H4 (cell line): ENCODE measurements at regions not wholly inside any gene's neighbourhood (a gene's known extent, or its start where the extent isn't known, plus 50 kb on each side); places are given as distances from the start of the nearest gene placed in this dataset.
A peak's percentile ranks its signal among the peaks of the same experiment; 100 is the strongest.
"Not testable (repeated sequence)": the region's sequence is repeated elsewhere in the genome, so short reads cannot be mapped to it uniquely, and the experiment has no call there.

Experiments used
- DNase-seq: peaks from one replicate; pipeline ENCODE4 v3.0.0-alpha.2; 2015; ENCODE audit warnings: low spot score

DNA sequence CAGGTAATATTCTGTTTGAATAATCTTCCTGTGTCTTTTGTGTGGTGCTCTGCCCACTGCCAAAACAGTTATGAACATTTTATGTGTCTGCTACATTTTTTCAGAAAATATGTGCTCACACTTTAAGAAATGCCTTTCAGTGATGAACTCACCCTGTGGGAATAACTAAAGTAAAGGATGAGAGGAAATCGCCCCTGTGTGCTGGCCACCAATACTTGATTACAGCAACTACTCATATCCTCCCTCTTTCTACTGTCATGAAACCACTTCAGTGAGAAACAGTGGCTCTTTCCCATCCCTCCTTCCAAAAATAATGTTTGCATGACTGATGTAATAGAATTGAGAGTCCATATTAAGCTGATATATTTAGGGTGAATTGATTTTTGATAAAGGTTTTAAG, 900.9 kb downstream of the RAB28 start:
- DNase-seq: no peak

DNA sequence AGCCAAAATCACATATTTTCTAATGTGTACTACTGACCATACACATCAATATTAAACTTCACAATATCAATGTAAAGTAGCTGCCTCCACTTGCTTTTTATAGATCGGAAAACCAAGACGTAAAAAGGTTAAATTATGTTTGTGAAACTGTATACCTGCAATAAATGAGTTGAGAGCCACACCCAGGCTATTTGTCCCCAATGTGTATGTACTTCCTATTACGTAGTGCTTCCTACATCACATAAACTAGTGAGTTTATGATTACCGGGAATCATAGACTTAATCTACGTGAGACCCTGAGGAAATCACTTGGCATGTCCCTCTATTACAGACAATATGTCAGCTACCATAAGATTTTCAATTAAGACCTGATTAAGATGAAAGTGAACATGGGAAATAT, 903.4 kb downstream of the RAB28 start:
- no peak for DNase-seq

DNA sequence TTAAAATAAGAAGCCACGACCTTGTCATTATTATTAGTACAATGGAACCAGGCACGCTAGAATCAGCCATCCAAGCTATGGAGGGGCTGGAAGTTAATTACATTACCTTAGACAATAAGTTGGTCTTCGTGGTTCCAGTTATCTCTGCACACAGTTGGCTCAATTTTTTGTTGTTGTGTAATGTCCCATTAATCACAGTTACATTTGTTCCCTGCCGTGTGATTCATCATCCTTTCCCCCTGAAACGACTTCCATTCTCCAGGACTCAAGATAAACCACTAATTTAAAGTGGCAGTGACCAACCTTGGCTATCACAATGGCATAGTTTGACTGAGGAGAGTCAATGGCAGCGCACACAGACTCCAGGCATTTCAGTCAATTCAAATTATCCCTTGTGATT, 905.0 kb downstream of the RAB28 start:
- DNase-seq: peak; percentile 14

DNA sequence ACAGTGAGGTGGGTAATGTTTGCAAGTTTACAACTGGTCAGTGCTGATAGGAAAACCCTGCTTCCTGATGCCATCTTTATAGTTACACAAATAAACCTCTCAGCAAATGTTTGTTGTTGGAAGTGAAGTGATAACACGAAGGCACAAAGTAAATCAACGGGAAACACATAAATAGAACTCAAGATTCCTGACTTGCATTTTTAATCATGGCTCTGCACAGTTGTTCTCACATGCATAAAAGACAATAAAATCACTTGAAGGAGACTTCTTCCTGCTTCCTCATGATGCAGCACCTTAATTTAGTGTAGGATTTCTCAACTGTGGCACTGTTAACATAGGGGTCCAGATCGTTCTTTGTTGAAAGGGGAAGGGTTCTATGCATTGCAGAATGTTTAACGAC, 907.7 kb downstream of the RAB28 start:
- DNase-seq: no peak

DNA sequence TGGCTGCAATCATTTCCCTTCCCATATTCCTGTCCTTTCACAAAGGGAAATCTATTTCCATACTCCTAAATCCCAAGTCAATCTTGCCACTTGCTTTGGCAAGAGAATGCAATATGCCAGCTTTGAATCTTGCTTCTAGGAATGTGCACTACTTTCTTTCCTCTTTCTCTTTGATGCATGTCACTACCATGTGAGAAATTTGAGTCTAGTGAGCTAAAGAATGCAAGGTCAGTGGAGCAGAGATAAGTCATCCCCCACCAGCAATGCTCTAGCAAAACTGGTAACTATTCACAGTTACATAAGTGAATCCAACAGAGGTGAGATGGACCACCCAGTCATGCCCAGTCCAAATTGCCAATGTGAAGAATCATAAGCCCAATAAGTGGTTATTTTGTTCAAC, 910.4 kb downstream of the RAB28 start:
- DNase-seq: no peak

DNA sequence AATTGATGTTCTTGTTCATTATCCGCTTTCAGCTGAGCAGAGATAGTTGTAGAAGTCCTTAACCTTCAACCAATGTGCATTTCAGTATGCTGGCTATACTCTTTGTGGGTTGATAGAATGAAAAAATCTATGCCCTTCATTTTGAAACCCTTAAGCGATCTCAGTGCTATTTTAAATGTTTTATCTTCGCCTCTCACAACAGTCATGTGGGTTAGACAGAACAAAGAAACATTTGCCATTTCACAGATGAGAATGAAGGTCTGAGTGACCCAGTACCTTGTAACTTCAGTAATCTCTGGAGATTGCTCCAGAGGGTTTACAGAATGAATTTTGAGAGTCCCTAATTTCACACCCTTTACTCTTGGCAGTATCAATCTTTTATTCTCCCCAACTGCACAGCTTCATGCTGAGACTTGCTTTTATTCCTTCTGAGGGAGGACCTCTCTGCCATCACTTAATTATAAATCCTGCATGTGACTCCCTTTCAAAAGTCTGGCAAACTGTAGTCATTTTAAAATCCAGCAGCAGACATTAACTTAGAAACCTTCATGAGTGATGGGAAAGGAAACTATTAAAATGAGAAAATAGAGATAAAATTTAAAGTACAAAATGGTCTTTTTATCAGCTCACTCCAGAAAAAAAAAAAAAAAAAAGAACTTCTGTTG, 921.5 kb downstream of the RAB28 start:
- no peak for DNase-seq

DNA sequence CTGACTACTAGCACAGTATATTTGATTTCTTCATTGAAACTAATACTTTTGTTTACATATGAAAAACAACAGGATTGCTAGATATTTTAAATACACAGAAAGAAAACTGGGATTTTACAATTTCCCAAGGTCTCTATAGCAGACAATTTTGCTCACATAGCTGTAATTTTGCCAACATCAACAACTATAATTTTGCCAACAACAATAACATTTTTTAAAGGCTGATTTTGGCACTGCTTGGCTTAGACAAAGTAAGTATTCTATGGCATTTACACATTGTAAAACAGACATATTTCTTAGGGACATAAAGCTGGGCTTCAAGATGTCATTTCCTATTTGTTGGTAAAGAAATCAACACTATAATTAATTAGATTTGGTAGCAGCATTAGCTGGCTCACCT, 922.1 kb downstream of the RAB28 start:
- DNase-seq: no peak

DNA sequence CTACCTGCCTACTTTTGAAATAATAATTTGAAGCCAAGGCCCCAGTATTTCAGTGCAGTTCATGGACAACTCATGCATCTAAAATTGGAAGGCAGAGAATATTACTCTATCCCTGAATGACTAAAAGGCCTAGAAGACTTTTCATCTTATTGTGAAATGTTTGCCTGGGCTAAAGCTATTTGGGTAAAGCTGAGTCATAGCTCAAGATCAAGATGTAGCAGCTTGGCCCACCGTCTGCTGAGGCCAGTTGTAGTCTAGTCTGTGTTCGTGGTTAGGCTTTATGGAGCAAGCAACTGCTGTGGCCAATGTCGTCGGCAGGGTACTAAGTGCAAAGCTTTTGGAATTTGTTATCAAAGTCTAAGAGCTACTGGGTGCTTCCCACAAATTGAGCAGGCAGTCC, 929.1 kb downstream of the RAB28 start:
- peak; percentile 55 for DNase-seq

DNA sequence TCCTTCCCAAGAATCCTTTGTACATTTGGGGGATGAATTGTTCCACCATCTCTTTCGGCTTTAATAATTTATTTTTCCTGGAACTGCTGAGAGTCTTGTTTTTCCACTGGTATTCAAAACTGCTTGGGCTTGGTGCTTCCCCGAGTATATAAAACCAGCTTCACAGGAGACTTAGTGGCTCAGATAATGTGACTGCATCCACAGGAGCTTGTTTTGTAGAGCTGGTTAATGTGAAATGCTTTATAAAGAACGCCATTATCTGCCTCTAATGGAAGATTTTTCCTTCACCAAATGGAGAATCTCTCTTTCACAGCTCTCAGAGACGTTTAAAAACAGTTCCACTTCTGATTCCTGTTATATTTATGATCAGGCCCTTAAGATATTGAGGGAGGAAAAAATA, 935.5 kb downstream of the RAB28 start:
- DNase-seq: no peak

DNA sequence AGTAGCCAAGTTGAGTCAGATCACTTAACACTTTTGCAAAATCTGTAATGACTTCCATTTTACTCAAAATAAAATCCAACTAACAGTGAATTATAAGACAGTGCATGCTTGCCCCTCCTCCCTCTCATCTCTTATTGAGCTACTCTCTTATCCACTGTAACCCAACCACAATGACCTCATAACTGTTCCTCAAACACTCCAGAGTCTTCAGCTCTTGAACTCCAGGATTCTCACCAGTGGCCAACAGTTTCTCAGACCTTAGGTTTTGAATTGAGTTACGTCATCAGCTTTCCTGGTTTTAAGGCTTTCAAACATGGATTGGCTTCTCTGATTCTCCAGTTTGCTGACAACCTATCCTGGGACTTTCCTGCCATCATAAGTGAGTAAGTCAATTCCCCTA, 938.3 kb downstream of the RAB28 start:
- no peak for DNase-seq

DNA sequence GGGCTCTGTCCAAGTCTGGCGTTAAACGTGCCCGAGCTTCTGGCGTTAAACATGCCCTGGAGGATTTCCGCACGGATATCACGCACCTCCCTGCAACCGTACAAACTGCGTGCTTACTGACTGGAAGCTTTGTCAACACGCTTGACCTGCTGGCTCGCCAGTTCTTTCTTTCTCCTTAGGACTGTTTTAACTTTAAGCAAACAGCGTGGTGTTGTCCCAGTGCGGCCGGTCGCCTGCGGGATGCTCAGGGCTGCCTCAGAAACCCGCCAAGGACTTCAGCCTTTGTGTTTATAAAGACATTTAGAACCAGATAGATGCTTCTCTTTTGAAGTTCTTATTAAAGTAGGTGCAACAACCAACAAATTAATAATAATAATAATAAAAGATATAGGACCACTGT, 946.0 kb downstream of the RAB28 start:
- DNase-seq: no peak

DNA sequence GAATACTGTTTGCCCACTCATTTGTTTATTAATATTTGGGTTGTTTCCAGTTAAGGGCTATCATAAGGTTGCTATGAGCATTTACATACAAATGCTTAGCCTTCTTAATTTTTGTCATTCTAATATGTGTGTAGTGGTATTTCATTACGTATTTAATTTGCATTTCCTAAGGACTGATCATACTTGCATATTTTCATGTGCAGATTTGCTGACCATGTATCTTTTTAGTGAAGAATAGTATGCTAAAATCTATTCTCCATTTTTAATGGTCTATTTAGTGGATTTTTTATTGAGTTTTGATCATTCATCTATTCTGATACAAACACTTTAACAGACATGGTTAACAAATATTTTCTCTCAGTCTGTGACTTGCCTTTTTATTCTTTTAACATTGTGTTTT, 949.5 kb downstream of the RAB28 start:
- DNase-seq: no peak

DNA sequence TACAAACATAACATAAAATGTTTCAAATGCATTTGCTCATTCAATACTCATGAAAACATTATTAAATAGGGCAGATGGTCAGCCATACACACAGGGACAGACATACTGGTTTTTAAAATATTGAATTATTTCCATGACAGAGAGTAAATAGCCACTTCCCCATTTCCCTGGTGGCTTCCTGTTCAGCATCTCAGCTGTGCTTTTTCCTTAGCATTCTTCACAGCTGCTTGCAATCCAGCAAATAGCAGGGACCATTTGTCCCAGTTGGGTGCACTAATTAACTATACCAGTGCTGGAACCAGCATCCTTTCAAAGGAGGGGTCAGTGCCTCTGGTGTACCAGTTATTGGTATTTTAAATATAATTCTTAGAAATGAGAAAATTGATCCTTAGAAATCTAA, 964.7 kb downstream of the RAB28 start:
- DNase-seq: no peak

DNA sequence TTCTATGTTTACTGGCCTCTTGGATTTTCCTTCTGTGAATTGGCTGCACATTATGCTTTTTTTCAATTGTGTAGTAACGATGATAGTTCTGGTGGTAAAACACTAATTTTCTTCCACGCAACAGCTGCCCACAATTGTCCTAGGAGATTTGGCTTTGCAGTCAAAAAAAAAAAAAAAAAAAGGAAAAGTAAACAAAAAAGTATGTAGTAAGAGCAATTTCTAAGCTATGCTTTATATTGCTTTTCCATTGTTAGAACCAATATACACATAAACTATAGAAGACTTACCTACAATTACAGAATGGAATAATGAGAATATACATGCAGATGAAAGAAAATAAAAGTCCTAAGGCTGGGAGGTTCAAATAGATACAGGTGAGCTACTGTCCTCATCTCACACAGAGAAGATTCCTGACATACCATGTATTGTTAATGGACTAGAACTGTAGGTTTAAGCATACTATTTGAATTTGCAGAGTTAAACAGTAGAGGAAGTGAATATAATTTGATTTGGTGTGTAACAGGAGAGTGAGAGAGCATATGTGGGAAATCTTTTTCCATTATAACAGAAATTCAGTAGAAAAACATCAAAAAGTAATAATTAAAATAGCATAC, 976.2 kb downstream of the RAB28 start:
- DNase-seq: no peak

DNA sequence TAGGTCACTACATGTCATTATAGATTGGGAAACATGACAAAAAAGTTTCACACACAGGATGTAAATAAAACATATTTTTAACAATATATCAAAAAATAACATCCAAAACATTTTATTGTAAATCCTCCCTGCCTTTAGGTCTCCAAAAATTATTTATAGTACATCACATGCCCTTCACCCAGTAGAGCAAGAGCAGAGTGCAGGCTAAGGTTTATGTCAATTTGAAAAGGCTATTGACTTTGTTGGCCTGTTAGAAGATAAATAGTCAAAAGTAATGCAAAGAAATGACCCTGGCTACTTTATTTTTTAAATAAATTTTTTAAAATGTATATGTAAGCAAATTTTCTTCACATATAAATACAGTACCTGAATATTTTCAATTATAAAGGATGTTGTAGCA, 983.7 kb downstream of the RAB28 start:
- no peak for DNase-seq

DNA sequence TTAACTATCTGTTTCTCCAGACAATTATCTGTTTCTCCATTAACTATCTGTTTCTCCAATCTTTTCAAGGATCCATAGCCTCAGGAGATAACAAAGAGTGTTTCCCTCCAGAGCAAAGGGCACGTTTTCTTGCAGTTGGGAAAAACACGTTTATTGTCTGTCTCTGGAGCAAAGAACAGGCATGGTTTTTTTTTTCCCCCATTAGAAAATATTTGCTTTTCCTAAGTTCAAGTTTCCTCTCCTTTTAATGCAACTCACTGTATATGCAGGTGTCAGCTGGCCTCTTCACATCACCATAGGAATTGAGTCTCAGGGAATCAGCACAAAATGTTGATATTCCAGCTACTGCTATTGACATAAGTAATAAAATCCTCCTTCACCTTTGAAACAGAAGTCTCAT, 984.4 kb downstream of the RAB28 start:
- DNase-seq: no peak

DNA sequence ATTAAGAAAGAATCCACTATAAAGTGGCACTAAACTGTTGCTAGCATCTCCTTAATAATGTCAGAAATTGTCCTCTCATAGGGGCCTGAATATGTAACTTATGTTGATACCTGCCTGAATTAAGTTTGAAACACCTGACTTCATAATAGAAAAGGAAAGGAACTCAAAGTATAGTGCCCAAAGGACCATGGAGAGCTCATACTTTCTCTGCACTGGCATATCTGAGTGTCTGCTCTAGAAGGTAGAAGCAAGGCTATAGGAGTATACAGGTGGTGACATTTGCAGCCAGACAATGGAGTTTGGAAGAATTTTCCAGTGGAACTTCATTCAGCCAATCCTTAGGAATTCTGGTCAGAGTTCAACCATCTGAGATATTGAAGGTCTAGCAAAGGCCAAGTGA, 988.9 kb downstream of the RAB28 start:
- no peak for DNase-seq

DNA sequence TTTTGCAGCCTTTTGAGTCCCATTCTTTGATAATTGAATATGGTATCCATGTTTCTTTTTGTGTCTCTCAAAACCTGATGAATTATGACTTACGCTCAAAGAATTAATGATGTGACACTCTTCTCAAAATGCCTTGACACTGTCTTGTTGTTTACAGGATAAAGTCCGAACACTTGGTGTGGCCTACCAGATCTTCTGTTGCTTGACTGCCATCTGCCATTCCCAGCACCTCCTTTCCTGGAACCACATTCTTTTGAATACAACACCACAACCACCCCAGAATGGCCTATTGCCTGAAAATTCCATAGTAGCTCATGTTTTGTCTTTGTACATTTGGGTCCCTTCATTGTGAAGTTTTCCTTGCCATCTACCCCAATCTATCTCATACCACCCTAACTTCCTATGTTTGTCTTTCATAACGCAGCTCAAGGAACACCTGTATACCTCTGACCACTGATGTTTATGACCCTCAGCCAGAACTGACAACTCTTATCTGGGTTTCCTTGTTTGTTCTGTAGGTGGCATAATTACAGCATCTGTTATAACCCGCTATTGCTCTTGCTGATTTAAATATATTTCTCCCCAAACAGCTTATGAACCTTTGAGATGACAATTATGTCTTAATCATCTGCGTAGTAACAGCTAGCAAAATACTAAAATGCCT, 991.3 kb downstream of the RAB28 start:
- DNase-seq: no peak

DNA sequence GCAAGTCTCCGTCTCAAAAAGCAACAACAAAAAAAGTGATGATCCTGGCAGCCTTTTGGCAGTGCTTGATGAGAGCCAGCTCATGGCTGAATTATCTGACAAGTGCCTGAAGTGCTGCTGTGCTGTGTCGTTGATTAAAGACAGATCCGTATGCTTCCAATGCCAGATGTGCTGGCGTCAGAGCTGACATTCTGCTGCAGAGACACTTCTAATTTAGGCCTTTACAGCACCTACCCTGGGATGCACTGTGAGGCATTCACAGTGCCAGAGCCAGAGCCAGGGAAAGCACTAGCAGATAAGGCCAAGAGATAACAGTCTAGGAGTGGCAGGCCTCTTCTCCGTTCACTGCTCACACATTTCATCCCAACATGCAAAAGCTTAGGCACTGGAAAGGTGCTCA, 995.5 kb downstream of the RAB28 start:
- no peak for DNase-seq

DNA sequence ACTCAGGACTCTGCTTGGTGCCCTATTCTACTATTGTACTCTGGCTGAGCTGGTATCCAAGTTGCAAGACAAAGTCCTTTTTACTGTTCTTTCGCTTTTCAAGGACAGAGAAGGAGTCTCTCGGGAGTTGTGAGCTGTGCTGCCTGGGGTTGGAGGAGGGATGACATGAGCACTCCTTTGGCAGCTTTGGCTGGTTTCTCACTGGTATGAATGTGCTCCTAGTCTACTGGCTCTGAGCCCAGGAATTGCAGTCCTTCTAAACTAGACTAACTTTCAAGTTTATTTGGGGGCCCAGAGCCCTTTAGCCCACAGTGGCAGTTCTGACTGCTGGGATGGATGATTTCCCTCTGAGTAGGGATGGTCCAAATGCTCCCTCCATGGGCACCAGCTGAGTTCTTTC, 997.1 kb downstream of the RAB28 start:
- no peak for DNase-seq

DNA sequence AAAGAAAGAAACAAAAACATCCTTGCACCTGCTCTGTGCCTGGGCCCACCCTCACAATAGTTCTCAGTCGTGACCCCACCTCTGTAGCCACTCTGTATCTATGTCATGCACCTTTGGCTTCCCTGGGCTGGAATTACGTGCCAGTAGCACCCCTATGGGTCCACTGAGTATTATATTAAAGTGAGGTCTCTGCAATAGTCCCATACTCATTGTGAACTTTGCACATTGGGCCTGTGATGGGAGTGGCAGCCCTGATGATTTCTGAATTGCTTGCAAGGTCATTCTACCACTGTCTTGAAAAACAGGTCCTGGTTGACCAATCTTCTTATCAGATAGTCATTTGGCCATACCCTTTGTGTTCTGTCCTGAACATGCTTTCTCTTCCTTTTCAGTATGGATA, 1012.1 kb downstream of the RAB28 start:
- DNase-seq: no peak

DNA sequence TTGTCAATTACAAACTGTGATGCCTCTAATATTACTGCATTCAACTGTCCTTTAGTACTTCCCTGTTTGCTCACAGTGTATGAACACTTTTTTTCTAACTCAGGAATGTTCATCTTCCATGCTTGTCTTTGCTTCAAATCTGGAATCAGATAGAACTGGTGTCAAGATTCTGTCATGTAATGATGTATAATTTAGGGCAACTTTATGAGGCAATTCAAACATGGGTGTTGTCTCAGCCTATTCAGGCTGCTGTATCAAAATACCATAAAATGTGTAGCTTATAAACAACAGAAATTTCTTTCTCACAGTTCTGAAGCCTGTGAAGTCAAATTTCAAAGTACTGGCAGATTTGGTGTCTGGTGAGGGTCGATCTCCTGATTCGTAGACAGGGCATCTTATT, 1012.9 kb downstream of the RAB28 start:
- no peak for DNase-seq

DNA sequence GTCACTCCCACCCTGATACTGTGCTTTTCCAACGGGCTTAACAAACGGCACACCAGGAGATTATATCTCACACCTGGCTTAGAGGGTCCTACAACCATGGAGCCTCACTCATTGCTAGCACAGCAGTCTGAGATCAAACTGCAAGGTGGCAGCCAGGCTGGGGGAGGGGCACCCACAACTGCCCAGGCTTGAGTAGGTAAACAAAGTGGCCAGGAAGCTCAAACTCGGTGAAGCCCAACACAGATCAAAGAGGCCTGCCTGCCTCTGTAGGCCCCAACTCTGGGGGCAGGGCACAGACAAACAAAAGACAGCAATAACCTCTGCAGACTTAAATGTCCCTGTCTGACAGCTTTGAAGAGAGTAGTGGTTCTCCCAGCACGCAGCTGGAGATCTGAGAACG, 1022.6 kb downstream of the RAB28 start:
- DNase-seq: not testable (repeated sequence)

DNA sequence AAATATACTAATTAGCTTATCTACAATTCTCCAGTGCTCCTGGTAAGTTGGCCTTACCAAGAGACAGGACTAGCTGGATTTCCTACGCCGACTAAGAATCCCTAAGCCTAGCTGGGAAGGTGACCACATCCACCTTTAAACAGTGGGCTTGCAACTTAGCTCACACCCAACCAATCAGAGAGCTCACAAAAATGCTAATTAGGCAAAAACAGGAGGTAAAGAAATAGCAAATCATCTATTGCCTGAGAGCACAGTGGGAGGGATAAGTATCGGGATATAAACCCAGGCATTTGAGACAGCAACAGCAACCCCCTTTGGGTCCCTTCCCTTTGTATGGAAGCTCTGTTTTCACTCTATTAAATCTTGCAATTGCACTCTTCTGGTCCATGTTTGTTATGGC, 1025.0 kb downstream of the RAB28 start:
- DNase-seq: no peak
